H9 (cell line): ENCODE measurements at regions not wholly inside any gene's neighbourhood (a gene's known extent, or its start where the extent isn't known, plus 50 kb on each side); places are given as distances from the start of the nearest gene placed in this dataset.

ENCODE experiments used
- DNase-seq: peaks from one replicate; pipeline ENCODE4 v3.0.0-alpha.2; 2017
- H2AFZ ChIP-seq: one replicate; pipeline ENCODE4 v1.6.1; 2013; ENCODE audit warnings: mild to moderate bottlenecking, low read length, control low read depth, moderate library complexity
- H2AK5ac ChIP-seq: 2 replicates; pipeline ENCODE4 v1.6.1; 2013; ENCODE audit warnings: low read length, control low read depth, mixed read lengths; ENCODE audit not compliant: insufficient read length
- H2BK120ac ChIP-seq: one replicate; pipeline ENCODE4 v1.6.1; 2013; ENCODE audit warnings: low read depth, mild to moderate bottlenecking, low read length, control low read depth, inconsistent platforms; ENCODE audit not compliant: poor library complexity, severe bottlenecking
- H2BK12ac ChIP-seq: 2 replicates; pipeline ENCODE4 v1.6.1; 2013; ENCODE audit warnings: low read length, control low read depth, mixed read lengths, low read depth; ENCODE audit not compliant: insufficient read length
- H2BK15ac ChIP-seq: 2 replicates; pipeline ENCODE4 v1.6.1; 2013; ENCODE audit warnings: low read depth, low read length, control low read depth
- H2BK20ac ChIP-seq: one replicate; pipeline ENCODE4 v1.6.1; 2013; ENCODE audit warnings: low read depth, mild to moderate bottlenecking, low read length, control low read depth, inconsistent platforms; ENCODE audit not compliant: poor library complexity, severe bottlenecking
- H2BK5ac ChIP-seq: 2 replicates; pipeline ENCODE4 v1.6.1; 2013; ENCODE audit warnings: low read length, control low read depth, mixed read lengths; ENCODE audit not compliant: insufficient read length
- H3K14ac ChIP-seq: 2 replicates; pipeline ENCODE4 v1.6.1; 2013; ENCODE audit warnings: low read length, control low read depth; ENCODE audit not compliant: insufficient read depth
- H3K18ac ChIP-seq: 2 replicates; pipeline ENCODE4 v1.6.1; 2013; ENCODE audit warnings: low read depth, mild to moderate bottlenecking, mixed read lengths, low read length, control low read depth; ENCODE audit not compliant: insufficient read length
- H3K23ac ChIP-seq: 2 replicates; pipeline ENCODE4 v1.6.1; 2013; ENCODE audit warnings: low read length, control low read depth, mixed read lengths, low read depth; ENCODE audit not compliant: insufficient read length
- H3K23me2 ChIP-seq: 2 replicates; pipeline ENCODE4 v1.6.1; 2013; ENCODE audit warnings: low read depth, mild to moderate bottlenecking, mixed read lengths, low read length, control low read depth; ENCODE audit not compliant: insufficient read length, poor library complexity, severe bottlenecking
- H3K27ac ChIP-seq: 2 replicates; pipeline ENCODE4 v1.5.1; 2013; ENCODE audit warnings: low read length, control low read depth, mixed read lengths, low read depth; ENCODE audit not compliant: insufficient read length
- H3K27me3 ChIP-seq: 2 replicates; pipeline ENCODE4 v1.6.1; 2013; ENCODE audit warnings: low read length, control low read depth, inconsistent platforms; ENCODE audit not compliant: insufficient read depth
- H3K4ac ChIP-seq: 2 replicates; pipeline ENCODE4 v1.6.1; 2013; ENCODE audit warnings: low read depth, mild to moderate bottlenecking, control low read depth, inconsistent platforms, low read length, moderate library complexity
- H3K4me1 ChIP-seq: 2 replicates; pipeline ENCODE4 v1.6.1; 2013; ENCODE audit warnings: low read length, control low read depth, inconsistent platforms; ENCODE audit not compliant: insufficient read depth
- H3K4me2 ChIP-seq: 2 replicates; pipeline ENCODE4 v1.6.1; 2013; ENCODE audit warnings: low read length, control low read depth, mixed read lengths; ENCODE audit not compliant: insufficient read length, insufficient read depth
- H3K56ac ChIP-seq: 2 replicates; pipeline ENCODE4 v1.6.1; 2013; ENCODE audit warnings: low read depth, mild to moderate bottlenecking, mixed read lengths, low read length, control low read depth; ENCODE audit not compliant: insufficient read length
- H3K79me1 ChIP-seq: 2 replicates; pipeline ENCODE4 v1.6.1; 2013; ENCODE audit warnings: low read depth, mild to moderate bottlenecking, moderate library complexity, low read length, control low read depth, inconsistent platforms; ENCODE audit not compliant: insufficient read depth, poor library complexity, severe bottlenecking
- H3K79me2 ChIP-seq: 2 replicates; pipeline ENCODE4 v1.6.1; 2013; ENCODE audit warnings: low read length, control low read depth, inconsistent platforms; ENCODE audit not compliant: insufficient read depth
- H3K9ac ChIP-seq: 2 replicates; pipeline ENCODE4 v1.6.1; 2013; ENCODE audit warnings: low read length, control low read depth, mixed read lengths; ENCODE audit not compliant: insufficient read length; ENCODE audit errors: extremely low read depth
- H3K9me3 ChIP-seq: one replicate; pipeline ENCODE4 v1.6.1; 2013; ENCODE audit warnings: low read depth, low read length, inconsistent platforms; ENCODE audit not compliant: control insufficient read depth
- H3T11ph ChIP-seq: one replicate; pipeline ENCODE4 v1.6.1; 2013; ENCODE audit warnings: mild to moderate bottlenecking, low read length, control low read depth, inconsistent platforms
- H4K20me1 ChIP-seq: one replicate; pipeline ENCODE4 v1.6.1; 2013; ENCODE audit not compliant: control insufficient read depth, insufficient read length, insufficient read depth
- H4K5ac ChIP-seq: 2 replicates; pipeline ENCODE4 v1.6.1; 2013; ENCODE audit warnings: low read depth, mild to moderate bottlenecking, mixed read lengths, low read length, control low read depth; ENCODE audit not compliant: insufficient read length
- H4K8ac ChIP-seq: replicated peaks from 2 replicates; pipeline ENCODE4 v1.6.1; 2013; ENCODE audit warnings: low read length, control low read depth, mixed read lengths, low read depth; ENCODE audit not compliant: insufficient read length
- H4K91ac ChIP-seq: 2 replicates; pipeline ENCODE4 v1.6.1; 2013; ENCODE audit warnings: low read depth, mild to moderate bottlenecking, moderate library complexity, mixed read lengths, low read length, control low read depth; ENCODE audit not compliant: insufficient read length
- H3K27ac Mint-ChIP-seq, 3 experiments: 2 replicates in 2 of 3; 3 replicates in 1 of 3; pipeline ENCODE4 v1.8.0; 2020 to 2021; ENCODE audit warnings: mixed read lengths in 3 of 3, mild to moderate bottlenecking in 1 of 3, moderate library complexity in 1 of 3
- H3K27me3 Mint-ChIP-seq: 2 replicates; pipeline ENCODE4 v1.8.0; 2021; ENCODE audit warnings: low read depth, mild to moderate bottlenecking, moderate library complexity, mixed read lengths
- H3K36me3 Mint-ChIP-seq, 3 experiments: 2 replicates in 2 of 3; 3 replicates in 1 of 3; pipeline ENCODE4 v1.8.0; 2020 to 2021; ENCODE audit warnings: low read depth in 3 of 3, mixed read lengths in 3 of 3; ENCODE audit not compliant: insufficient read depth in 1 of 3
- H3K4me1 Mint-ChIP-seq, 2 experiments: 2 replicates each; pipeline ENCODE4 v1.8.0; 2020; ENCODE audit warnings: mixed read lengths in 2 of 2
- H3K4me3 Mint-ChIP-seq, 2 experiments: 2 replicates in 1 of 2; 3 replicates in 1 of 2; pipeline ENCODE4 v1.8.0; 2020 to 2021; ENCODE audit warnings: mild to moderate bottlenecking in 2 of 2, mixed read lengths in 2 of 2, moderate library complexity in 1 of 2
- H3K9me3 Mint-ChIP-seq, 2 experiments: 2 replicates in 1 of 2; 3 replicates in 1 of 2; pipeline ENCODE4 v1.8.0; 2020; ENCODE audit warnings: mild to moderate bottlenecking in 2 of 2, mixed read lengths in 2 of 2, moderate library complexity in 1 of 2
- CTCF ChIP-seq: fragments of 200-600 bp; sonication (generic); conservative IDR thresholded peaks from 3 replicates; pipeline ENCODE4 v1.8.0; 2021; ENCODE audit warnings: antibody characterized with exemption, mild to moderate bottlenecking
- WGBS: extraction: QIAGEN DNeasy Blood & Tissue Kit; methylation state at CpG from one replicate; pipeline ENCODE4 v1.1.7; 2013; ENCODE audit warnings: missing lambda C conversion rate, low lambda C conversion rate, mixed read lengths; ENCODE audit not compliant: insufficient read length; ENCODE audit errors: extremely low coverage; 5-methylcytosine and 5-hydroxymethylcytosine counted together

- no peak overlapping the region for H3K18ac ChIP-seq
- DNase-seq: peak; percentile 54
- no peak overlapping the region for H3K4ac ChIP-seq
- no peaks in the 10 kb centered on the region for H3K27me3 ChIP-seq
- Mint-ChIP-seq H3K36me3 (no peaks in the 10 kb centered on the region), H3K27me3 (peaks cover 2% of the 10 kb centered on the region; the same call in 1 of the 2 replicates), H3K4me1 (0 out of 4 replicates have a peak, but pooled peaks cover 0 to 4% of the 10 kb centered on the region in 2 experiments), H3K27ac (no peak overlapping the region), H3K4me3 (no peak overlapping the region), H3K9me3 (no peaks in the 10 kb centered on the region; a peak in 2 of 5 replicates)
- H3T11ph ChIP-seq: no peak overlapping the region
- H3K27ac ChIP-seq: no peak overlapping the region
- H2AFZ ChIP-seq: no peak overlapping the region
- no peak overlapping the region for H2BK12ac ChIP-seq
- WGBS: no CpG with 5 or more reads among the region's 8 CpGs
- no peak for TF ChIP-seq CTCF
- H2BK20ac ChIP-seq: no peak overlapping the region
- H2BK15ac ChIP-seq: no peak overlapping the region
- H3K4me1 ChIP-seq: no peaks in the 10 kb centered on the region
- H4K20me1 ChIP-seq: no peaks in the 10 kb centered on the region
- no peaks in the 10 kb centered on the region for H3K79me1 ChIP-seq
- H4K8ac ChIP-seq: no peak overlapping the region
- H3K56ac ChIP-seq: no peak overlapping the region
- no peak overlapping the region for H3K23ac ChIP-seq
- no peak overlapping the region for H2BK120ac ChIP-seq
- H2BK5ac ChIP-seq: no peak overlapping the region
- H3K23me2 ChIP-seq: no peaks in the 10 kb centered on the region
- H3K4me2 ChIP-seq: no peak overlapping the region
- no peak overlapping the region for H3K9ac ChIP-seq
- no peak overlapping the region for H2AK5ac ChIP-seq
- H4K5ac ChIP-seq: no peak overlapping the region
- no peak overlapping the region for H4K91ac ChIP-seq
- H3K79me2 ChIP-seq: no peaks in the 10 kb centered on the region
- no peak overlapping the region for H3K14ac ChIP-seq
- no peaks in the 10 kb centered on the region for H3K9me3 ChIP-seq
These were observed 77.8 kb downstream of the HSD17B6 start for GRCh38 chr12:56840922-56841321.
